Heart left ventricle (tissue), 13 donors: ENCODE measurements at regions not wholly inside any gene's neighbourhood (a gene's known extent, or its start where the extent isn't known, plus 50 kb on each side); places are given as distances from the start of the nearest gene placed in this dataset.

Experiments
- CTCF ChIP-seq, 12 donors: fragments of 200-600 bp; sonication (generic) in 4 of 12; IDR thresholded peaks; one replicate each; pipeline versions ENCODE4 v1.5.0 to v1.8.0; 2018 to 2022; ENCODE audit warnings: antibody characterized with exemption in 12 of 12, mild to moderate bottlenecking in 5 of 12
- POLR2A ChIP-seq, 2 donors: fragments of 450-650 bp; IDR thresholded peaks; one replicate each; pipeline ENCODE4 v1.6.1; 2017; ENCODE audit warnings: antibody characterized with exemption in 2 of 2, mild to moderate bottlenecking in 2 of 2, moderate library complexity in 2 of 2
- donor health status: ischemic (EF 13 %, LVEDD 7.1; RV severe dilation, severe dysfunction).
- donor health status: DM: no; HTN: yes; CAD: no.
- donor health status: DM: no; HTN: no; CAD: no.
- donor health status: ischemic (EF 25% LVEDD 6.9; RV normal size, moderate dysfunction).
- donor health status: ischemic (EF 25% LVEDD 5.7; RV mildly dilated, moderate dysfunction).
- donor health status: ischemic (EF 35%, LVEDD 5.7; RV mildly dilated, moderate dysfunction).
- donor health status: nonischemic (EF 11% LVEDD 7.7; RV severe dilation, severe dysfunction).
- donor health status: DM: yes; HTN: yes; CAD: no.
- donor health status: PGD.
- donor health status: ischemic (EF 29% LVEDD 5.4; RV normal size, mild dysfunction).
- donor health status: nonischemic (EF 23%, LVEDD 6.1; RV moderate dilation, normal function).

- TF ChIP-seq CTCF (IDR thresholded peaks at IDR 0.05) (no peak), POLR2A (IDR thresholded peaks at IDR 0.05) (no peak)
Measured at GRCh38 chr12:42865282-42865681, 275.7 kb upstream of the PRICKLE1 start.
